ENCODE measurements at regions not wholly inside any gene's neighbourhood (a gene's known extent, or its start where the extent isn't known, plus 50 kb on each side); places are given as distances from the start of the nearest gene placed in this dataset.

- TF ChIP-seq, protein P1, sequence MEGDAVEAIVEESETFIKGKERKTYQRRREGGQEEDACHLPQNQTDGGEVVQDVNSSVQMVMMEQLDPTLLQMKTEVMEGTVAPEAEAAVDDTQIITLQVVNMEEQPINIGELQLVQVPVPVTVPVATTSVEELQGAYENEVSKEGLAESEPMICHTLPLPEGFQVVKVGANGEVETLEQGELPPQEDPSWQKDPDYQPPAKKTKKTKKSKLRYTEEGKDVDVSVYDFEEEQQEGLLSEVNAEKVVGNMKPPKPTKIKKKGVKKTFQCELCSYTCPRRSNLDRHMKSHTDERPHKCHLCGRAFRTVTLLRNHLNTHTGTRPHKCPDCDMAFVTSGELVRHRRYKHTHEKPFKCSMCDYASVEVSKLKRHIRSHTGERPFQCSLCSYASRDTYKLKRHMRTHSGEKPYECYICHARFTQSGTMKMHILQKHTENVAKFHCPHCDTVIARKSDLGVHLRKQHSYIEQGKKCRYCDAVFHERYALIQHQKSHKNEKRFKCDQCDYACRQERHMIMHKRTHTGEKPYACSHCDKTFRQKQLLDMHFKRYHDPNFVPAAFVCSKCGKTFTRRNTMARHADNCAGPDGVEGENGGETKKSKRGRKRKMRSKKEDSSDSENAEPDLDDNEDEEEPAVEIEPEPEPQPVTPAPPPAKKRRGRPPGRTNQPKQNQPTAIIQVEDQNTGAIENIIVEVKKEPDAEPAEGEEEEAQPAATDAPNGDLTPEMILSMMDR (IDR thresholded peaks at IDR 0.05), result no peak
- no peak for TF ChIP-seq EZH2 (IDR thresholded peaks at IDR 0.05; ENCODE audit: borderline replicate concordance, insufficient read depth, low read depth, low read length, poor library complexity, severe bottlenecking)
These were observed 86.4 kb upstream of the HS3ST4 start for GRCh38 chr16:25605381-25605780.
